ENCODE measurements at regions not wholly inside any gene's neighbourhood (a gene's known extent, or its start where the extent isn't known, plus 50 kb on each side); places are given as distances from the start of the nearest gene placed in this dataset.
A peak's percentile ranks its signal among the peaks of the same experiment; 100 is the strongest.

DNA sequence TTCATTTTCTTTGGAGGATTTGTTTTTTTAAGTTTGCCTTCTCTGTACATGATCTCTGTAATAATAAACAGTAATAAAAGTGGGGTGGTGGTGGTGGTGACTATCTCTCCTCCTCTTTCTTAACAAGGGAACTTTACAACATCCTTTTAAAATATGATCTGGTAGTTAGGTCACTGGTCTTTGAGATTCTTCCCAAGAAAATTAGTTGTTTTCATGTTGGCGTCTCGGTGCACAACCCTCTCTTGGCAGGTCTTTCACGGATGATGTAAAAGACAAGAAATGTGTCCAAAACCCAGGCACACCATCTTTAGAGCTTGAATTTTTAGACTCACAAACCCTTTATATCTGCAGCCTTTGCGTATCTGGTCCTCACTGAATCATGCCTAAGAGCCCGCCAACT lies 488.5 kb upstream of the TBX3 start:
- TF ChIP-seq, protein P1, sequence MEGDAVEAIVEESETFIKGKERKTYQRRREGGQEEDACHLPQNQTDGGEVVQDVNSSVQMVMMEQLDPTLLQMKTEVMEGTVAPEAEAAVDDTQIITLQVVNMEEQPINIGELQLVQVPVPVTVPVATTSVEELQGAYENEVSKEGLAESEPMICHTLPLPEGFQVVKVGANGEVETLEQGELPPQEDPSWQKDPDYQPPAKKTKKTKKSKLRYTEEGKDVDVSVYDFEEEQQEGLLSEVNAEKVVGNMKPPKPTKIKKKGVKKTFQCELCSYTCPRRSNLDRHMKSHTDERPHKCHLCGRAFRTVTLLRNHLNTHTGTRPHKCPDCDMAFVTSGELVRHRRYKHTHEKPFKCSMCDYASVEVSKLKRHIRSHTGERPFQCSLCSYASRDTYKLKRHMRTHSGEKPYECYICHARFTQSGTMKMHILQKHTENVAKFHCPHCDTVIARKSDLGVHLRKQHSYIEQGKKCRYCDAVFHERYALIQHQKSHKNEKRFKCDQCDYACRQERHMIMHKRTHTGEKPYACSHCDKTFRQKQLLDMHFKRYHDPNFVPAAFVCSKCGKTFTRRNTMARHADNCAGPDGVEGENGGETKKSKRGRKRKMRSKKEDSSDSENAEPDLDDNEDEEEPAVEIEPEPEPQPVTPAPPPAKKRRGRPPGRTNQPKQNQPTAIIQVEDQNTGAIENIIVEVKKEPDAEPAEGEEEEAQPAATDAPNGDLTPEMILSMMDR (IDR thresholded peaks at IDR 0.05; ENCODE audit: control insufficient read depth, extremely low read depth, insufficient read depth): no peak
- H3K4me3 ChIP-seq (ENCODE audit: low read depth, low read length): no peak overlapping the region
- DNase-seq (ENCODE audit: low read depth): no peak

DNA sequence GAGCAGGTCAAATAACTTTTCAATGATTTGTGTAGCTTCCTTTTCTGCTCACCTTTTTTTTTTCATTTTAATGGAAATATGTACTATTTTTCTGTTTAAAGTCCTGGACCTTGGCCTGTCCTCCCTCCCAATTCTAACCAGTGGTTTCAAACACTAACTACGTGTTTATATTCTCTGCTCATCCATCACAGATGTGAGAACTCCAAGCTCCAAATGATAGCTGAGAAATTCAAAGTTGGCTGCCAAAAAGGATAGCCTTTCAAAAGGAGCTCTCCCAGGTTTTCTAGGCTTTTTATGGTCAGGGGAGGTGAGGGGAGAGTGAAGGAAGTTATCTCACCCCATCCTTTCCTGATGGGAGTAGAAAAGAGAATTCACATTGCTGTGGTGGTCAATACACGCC lies 486.0 kb upstream of the TBX3 start:
- no peak for DNase-seq (ENCODE audit: low read depth)
- H3K4me3 ChIP-seq (ENCODE audit: low read depth, low read length): no peak overlapping the region
- TF ChIP-seq, protein P1 (IDR thresholded peaks at IDR 0.05; ENCODE audit: control insufficient read depth, extremely low read depth, insufficient read depth): no peak

DNA sequence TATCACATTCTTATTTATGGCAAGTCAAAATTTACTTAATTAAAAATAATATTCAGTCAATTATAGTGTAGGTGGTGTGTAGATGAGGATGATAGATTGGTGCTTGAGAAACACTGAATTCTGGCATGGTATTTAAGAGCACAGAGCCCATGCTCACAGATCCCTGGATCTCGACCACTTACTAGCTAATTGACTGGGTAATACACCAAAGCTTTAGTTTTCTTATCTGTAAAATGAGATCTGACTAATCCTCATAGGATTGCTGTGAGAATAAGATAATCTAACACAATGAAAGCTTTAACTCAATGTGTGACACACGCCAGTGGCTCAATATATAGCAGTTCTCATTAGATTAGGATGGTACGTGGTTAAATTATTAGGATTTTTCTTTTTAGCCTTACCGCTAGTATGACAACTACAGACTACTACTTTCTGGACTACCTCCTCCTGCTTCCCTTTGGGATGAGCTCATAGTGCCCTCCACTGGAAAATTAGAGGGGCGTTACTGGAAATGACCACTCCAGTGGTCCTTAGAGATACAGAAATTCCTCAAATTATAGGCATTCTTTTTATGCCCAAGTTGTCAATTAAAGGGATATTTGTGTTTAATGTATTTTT lies 482.8 kb upstream of the TBX3 start:
- H3K4me3 ChIP-seq (ENCODE audit: low read depth, low read length): no peak overlapping the region
- DNase-seq (ENCODE audit: low read depth): no peak
- TF ChIP-seq, protein P1 (IDR thresholded peaks at IDR 0.05; ENCODE audit: control insufficient read depth, extremely low read depth, insufficient read depth): 0 out of 2 replicates have a peak, but pooled peaks have one; percentile 16

DNA sequence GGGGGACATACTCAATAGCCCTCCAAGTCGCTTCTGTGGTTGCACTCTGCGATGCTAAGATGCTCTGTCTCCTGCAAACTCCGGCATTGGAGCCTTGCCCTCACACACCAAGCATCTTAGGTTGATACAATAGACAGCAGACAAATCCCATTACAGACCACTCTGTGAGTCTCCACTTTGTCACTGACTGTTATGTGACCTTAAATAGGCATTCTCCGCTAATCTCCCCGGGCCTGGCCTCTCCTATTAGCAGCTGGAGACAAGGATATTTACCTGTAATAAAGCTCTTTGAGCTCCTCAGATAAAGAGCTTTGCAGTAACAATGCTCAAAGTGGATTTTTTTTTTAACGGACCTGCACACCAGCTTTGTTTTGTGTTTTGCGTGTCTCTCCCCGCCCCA lies 479.7 kb upstream of the TBX3 start:
- TF ChIP-seq, protein P1 (IDR thresholded peaks at IDR 0.05; ENCODE audit: control insufficient read depth, extremely low read depth, insufficient read depth): no peak
- no peak overlapping the region for H3K4me3 ChIP-seq (ENCODE audit: low read depth, low read length)
- DNase-seq (ENCODE audit: low read depth): no peak

DNA sequence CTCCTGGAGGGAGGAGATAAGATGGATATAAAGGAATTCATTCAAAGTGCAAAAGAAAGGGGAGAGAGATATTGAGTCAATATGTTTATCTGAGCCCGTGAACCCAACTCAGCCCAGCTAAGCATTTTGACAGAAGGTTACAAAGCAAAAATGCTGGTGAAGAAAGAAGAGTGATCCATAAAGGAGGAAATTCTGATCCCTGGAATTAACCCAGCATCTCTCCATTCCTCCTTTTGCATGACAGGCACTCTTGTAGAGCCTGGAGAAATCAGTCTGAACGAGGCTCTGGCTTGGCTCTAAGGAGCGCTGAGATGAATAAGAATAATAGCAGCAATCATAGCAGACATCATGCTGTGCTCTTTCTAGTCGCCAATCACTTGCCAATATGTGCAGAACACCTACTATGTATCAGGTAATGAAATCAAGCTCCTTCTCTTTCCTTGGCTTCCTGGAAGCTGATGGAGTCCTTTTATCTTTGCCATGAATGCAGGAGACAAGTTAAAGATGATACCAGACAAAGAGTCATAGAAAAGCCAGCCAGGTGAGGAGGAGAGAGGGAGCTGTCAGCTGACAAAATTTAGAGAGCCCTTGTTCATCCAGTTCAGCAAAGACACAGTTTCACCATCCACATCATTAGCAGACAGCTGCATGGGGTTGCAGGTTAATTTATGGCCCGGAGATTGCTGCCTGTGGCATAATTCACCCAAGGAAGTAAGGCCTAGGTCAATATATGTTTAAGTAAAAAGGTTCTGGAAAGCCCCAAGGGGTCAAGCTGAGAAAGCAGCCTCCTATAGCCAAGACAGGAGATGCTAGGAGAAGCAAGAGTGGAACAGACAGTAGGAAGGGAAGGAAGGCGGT lies 476.5 kb upstream of the TBX3 start:
- TF ChIP-seq, protein P1 (IDR thresholded peaks at IDR 0.05; ENCODE audit: control insufficient read depth, extremely low read depth, insufficient read depth): no peak
- no peak for DNase-seq (ENCODE audit: low read depth)
- no peak overlapping the region for H3K4me3 ChIP-seq (ENCODE audit: low read depth, low read length)

DNA sequence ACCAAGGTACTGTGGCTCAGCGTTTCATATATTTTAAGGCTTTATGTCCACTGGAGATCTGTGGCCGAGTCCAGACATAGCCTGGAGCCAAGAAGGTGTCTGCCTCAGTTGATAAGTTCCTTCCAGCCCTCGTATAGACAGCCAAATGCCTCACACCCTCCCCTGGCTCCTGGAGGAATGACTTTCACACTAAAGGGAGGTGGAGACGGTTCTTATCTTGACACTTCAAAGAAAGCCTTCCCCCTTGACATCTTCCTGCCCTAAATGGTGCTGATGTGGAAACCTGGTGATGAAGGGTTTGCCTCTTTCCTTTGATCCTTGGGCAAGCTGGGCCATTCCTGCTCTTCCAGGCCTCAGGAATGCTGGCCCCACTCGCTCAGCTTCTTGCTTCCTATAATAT lies 474.8 kb upstream of the TBX3 start:
- TF ChIP-seq, protein P1 (IDR thresholded peaks at IDR 0.05; ENCODE audit: control insufficient read depth, extremely low read depth, insufficient read depth): no peak
- DNase-seq (ENCODE audit: low read depth): no peak
- H3K4me3 ChIP-seq (ENCODE audit: low read depth, low read length): no peak overlapping the region
